ENCODE measurements at regions not wholly inside any gene's neighbourhood (a gene's known extent, or its start where the extent isn't known, plus 50 kb on each side); places are given as distances from the start of the nearest gene placed in this dataset.
"Not testable (repeated sequence)": the region's sequence is repeated elsewhere in the genome, so short reads cannot be mapped to it uniquely, and the experiment has no call there.

GRCh38 chr18:11377766-11378540, 228.6 kb upstream of the PIEZO2 start:
- TF ChIP-seq ZFX (IDR thresholded peaks at IDR 0.05; ENCODE audit: borderline replicate concordance): no peak
- no peak for TF ChIP-seq CTCF (IDR thresholded peaks at IDR 0.05)
- H3K27ac ChIP-seq: no peak overlapping the region

- no peak overlapping the region for H3K27ac ChIP-seq
- TF ChIP-seq ZFX (IDR thresholded peaks at IDR 0.05; ENCODE audit: borderline replicate concordance) (no peak), CTCF (IDR thresholded peaks at IDR 0.05) (no peak)
Observed at GRCh38 chr18:11372163-11372562, 222.8 kb upstream of the PIEZO2 start.

- TF ChIP-seq ZFX (IDR thresholded peaks at IDR 0.05; ENCODE audit: borderline replicate concordance) (no peak), CTCF (IDR thresholded peaks at IDR 0.05) (no peak)
- no peak overlapping the region for H3K27ac ChIP-seq
Observed at GRCh38 chr18:11369556-11369955, 220.2 kb upstream of the PIEZO2 start.

GRCh38 chr18:11368020-11368419, 218.7 kb upstream of the PIEZO2 start:
- no peak for TF ChIP-seq CTCF (IDR thresholded peaks at IDR 0.05)
- TF ChIP-seq ZFX (IDR thresholded peaks at IDR 0.05; ENCODE audit: borderline replicate concordance): no peak

GRCh38 chr18:11367351-11367750, 218.0 kb upstream of the PIEZO2 start:
- TF ChIP-seq CTCF (IDR thresholded peaks at IDR 0.05) (no peak), ZFX (IDR thresholded peaks at IDR 0.05; ENCODE audit: borderline replicate concordance) (no peak)
- no peak overlapping the region for H3K27ac ChIP-seq

More at GRCh38 chr18:11368020-11368419, 218.7 kb upstream of the PIEZO2 start:
- no peak overlapping the region for H3K27ac ChIP-seq

GRCh38 chr18:11366410-11366809, 217.0 kb upstream of the PIEZO2 start:
- H3K27ac ChIP-seq: no peak overlapping the region
- TF ChIP-seq ZFX (IDR thresholded peaks at IDR 0.05; ENCODE audit: borderline replicate concordance) (no peak), CTCF (IDR thresholded peaks at IDR 0.05) (no peak)

- no peak overlapping the region for H3K27ac ChIP-seq
- no peak for TF ChIP-seq CTCF (IDR thresholded peaks at IDR 0.05)
- TF ChIP-seq ZFX (IDR thresholded peaks at IDR 0.05; ENCODE audit: borderline replicate concordance): no peak
Observed at GRCh38 chr18:11362856-11363255, 213.5 kb upstream of the PIEZO2 start.

- not testable (repeated sequence) for H3K27ac ChIP-seq
Observed at GRCh38 chr18:11361862-11362261, 212.5 kb upstream of the PIEZO2 start.

All from 22Rv1 (cell line).